Testis (tissue), 2 donors: ENCODE measurements at regions not wholly inside any gene's neighbourhood (a gene's known extent, or its start where the extent isn't known, plus 50 kb on each side); places are given as distances from the start of the nearest gene placed in this dataset.

Experiments used
- POLR2A ChIP-seq: fragments of 450-650 bp; IDR thresholded peaks from one replicate; pipeline ENCODE4 v1.6.1; 2017; ENCODE audit warnings: antibody characterized with exemption, mild to moderate bottlenecking, moderate library complexity
- TF ChIP-seq, protein P1 (sequence below), 3 experiments: fragments of 450-650 bp in 2 of 3; fragments of 200-600 bp in 1 of 3; sonication (generic) in 1 of 3; IDR thresholded peaks; one replicate each; pipeline ENCODE4 v1.5.1; 2016 to 2019; ENCODE audit warnings: antibody characterized with exemption in 3 of 3, mild to moderate bottlenecking in 2 of 3, moderate library complexity in 1 of 3

DNA sequence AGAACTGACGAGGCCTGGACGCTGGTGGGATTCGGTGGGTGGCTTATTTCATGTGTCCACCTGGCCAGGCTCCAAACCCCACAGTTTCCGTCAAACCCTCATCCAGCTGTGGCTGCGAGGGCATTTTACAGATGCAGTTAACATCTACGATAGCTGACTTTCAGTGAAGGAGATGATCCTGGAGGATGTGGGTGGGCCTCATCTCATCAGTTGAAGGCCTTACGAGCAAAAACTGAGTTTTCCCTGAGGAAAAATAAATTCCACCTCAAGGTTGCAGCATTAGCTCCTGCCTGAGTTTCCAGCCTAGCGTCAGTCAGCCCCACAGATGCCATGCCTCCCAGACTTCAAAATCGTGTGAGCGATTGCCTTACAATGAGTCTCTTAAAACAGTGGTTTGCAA, 111.1 kb upstream of the PEG3 start:
- TF ChIP-seq, protein P1, sequence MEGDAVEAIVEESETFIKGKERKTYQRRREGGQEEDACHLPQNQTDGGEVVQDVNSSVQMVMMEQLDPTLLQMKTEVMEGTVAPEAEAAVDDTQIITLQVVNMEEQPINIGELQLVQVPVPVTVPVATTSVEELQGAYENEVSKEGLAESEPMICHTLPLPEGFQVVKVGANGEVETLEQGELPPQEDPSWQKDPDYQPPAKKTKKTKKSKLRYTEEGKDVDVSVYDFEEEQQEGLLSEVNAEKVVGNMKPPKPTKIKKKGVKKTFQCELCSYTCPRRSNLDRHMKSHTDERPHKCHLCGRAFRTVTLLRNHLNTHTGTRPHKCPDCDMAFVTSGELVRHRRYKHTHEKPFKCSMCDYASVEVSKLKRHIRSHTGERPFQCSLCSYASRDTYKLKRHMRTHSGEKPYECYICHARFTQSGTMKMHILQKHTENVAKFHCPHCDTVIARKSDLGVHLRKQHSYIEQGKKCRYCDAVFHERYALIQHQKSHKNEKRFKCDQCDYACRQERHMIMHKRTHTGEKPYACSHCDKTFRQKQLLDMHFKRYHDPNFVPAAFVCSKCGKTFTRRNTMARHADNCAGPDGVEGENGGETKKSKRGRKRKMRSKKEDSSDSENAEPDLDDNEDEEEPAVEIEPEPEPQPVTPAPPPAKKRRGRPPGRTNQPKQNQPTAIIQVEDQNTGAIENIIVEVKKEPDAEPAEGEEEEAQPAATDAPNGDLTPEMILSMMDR (IDR thresholded peaks at IDR 0.05): no peak
- TF ChIP-seq POLR2A: no peak
